HG03196 (cell line): ENCODE measurements at regions not wholly inside any gene's neighbourhood (a gene's known extent, or its start where the extent isn't known, plus 50 kb on each side); places are given as distances from the start of the nearest gene placed in this dataset.
"Not testable (repeated sequence)": the region's sequence is repeated elsewhere in the genome, so short reads cannot be mapped to it uniquely, and the experiment has no call there.

ENCODE experiments used
- ATAC-seq: cut with Tn5 transposase; IDR thresholded peaks from one replicate; pipeline ENCODE4 v1.9.1; 2021; ENCODE audit not compliant: unreplicated experiment

DNA sequence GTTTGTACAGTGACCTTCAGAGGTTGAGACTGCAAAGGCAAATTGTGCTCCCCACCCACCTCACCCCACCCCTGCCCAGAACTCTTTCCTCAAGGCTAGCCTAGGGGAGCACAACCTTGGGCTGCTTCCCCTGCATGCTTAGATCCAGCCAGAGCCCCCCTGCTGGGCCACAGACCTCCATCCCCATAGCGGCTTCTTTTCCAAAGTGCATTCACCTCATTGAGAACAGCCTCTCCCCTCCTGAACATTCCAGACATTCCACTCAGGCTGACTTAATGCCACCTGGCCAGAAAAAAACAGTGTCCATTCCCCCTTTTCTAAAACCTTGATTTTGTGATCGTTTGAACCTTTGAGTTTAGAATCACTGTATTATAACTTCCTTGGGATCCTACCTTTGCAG lies 124.4 kb upstream of the TOPAZ1 start:
- ATAC-seq, result no peak

DNA sequence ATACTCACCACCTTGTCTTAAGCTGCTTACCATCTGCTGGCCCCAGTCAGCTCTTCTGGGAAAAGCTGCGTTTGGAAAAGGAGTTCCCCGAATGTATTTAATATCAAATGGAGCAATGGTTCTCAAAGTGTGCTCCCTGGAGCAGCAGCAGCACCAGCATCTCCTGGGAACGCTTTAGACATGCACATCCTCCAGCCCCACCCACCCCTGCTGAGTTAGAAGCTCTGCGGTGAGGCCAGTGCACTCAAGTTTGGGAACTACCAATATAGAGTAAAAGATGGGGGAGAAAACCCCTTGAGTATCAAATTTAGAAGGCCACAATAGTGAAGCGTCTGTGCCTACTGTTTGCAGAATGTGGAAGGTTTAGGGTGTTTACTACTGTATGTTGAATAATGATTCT lies 124.0 kb upstream of the TOPAZ1 start:
- no peak for ATAC-seq

DNA sequence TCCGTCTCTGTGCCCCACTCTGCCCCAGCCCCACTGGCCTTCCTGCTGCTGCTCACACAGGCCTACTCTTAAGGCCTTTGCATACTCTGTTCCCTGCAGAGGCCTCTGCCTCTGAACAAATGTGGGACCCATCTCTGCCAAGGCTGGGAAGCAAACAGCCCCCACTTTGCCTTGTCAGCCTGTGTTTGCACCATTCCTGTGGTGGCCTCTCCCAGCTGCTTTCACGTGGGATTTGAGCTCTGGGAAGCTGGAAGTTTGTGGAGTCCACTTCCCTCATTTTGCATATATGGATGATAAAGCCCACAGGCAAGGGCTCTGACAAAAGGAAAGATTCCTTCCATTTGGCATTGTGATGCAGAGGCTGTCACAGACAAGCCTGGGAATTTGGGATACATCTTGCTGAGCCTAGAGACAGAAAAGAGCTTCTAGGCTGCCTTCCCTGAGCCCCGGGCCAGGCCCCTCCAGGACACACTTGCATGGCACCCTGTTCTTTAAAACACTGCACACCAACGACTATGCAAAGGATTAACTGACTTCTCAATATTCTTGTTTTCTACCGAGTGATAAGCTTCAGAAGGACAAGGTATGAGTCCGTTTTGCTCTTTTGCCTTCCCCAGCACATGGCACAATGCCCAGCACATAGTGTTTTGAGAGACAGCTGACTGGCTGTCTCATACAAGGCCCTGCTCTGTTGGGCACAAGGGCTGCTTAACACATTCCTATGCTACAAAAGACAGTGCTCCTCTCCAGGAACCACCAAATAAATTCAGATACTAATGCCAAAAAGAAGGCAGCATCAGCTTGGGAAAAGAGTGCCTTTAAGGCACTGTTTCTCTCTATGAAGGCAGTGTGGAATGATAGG lies 120.7 kb upstream of the TOPAZ1 start:
- no peak for ATAC-seq

DNA sequence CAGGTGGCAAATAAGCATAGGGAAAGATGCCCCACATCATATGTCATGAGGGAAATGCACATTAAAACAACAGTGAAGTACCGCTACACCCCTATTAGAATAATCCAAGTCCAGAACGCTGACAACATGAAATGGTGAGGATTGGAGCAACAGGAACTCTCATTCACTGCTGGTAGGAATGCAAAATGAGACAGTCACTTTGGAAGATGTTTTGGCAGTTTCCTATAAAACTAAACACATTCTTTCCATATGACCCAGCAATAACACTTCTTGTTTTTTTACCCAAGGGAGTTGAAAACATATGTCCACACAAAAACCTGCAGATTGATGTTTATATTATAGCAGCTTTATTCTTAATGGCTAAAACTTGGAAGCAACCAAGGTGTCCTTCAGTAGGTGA lies 116.4 kb upstream of the TOPAZ1 start:
- ATAC-seq, result no peak

DNA sequence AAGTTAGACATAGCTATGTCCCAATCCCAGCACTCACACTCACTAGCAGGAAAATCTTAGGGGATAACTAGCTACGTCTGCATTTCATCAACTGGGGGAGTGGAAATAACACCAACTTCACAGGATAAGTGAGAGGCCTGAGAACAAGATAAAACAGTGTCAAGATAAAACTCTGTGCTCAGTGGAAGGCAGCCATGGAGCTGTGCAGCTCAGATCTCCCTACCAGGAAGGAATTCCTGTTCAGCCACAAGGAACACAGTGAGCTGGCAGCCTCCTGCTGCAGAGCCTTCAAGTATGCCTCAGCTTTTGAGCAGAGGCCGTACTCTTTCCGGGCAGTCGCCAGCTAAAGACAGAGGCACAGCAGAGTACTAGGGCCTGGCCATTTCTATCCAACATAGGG lies 115.8 kb upstream of the TOPAZ1 start:
- no peak for ATAC-seq

DNA sequence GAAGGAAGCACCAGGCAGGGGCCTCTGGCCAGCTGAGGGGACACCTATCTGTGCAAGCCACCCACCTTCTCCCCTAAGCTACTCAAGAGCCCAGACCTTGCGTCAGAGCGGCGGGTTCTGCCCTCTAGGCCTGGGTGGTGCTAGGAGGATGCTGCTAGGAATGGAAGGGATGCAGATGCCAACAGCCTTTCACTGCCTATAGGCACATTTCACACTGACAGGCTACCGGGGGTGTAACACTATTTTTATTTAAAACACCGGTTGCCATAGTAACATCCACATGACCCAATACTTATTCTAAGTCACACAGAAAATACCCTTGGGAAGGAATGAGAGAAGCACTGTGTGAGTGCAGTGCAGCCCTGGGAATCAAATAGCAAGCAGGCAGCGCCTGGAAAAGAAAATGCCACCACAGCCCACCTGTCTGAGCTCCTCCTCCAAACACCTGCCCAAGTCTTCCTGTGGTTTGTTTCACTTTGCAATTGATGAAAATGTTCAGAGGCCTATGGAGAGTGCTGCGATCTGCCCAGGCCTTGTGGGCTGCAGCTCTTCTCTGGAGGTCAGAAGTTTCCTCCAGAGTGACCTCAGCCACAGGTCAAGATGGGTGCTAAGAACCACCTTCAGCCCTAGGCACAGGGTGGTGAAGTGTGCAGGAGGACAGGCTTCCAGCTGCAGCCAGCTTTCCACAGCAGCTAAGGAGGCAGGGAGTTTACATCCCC lies 113.5 kb upstream of the TOPAZ1 start:
- ATAC-seq, result no peak

DNA sequence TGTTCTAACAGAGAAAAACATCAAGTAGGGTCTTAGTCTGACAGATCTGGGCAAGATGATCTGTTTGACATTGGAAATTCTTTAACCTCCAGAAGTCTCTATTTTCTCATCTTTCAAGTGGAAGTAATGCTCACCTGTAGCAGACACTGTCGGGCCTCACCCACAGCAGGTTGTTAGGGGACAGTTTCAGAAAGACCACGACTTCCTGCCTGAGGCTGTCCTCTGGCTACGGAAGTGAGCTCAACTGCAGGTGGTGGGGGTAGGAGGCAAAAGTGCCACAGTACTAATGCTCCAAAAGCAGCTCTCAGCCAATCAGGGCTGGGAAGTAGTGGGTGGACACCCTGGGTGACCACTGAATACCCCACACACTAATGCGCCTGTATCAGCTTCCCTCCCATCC lies 111.4 kb upstream of the TOPAZ1 start:
- ATAC-seq, result no peak

DNA sequence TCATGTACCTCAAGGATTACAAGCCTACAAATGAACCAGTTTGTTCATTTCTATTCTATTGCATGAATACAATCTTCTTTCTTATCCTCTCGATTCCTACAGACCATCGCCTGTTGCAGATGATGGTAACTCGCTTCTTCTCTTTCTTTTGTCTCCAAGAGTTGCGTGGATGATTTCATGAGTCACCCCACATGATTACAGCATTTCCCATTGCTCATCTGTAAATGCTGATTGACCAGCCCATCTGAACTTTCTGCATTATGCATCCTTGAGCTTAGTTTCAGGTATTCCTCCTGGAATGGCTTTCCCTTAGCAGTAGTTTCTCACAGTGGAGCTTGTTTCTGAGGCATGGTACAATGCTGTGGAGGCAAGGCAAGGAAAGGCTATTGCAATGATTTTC lies 109.6 kb upstream of the TOPAZ1 start:
- ATAC-seq, result no peak

DNA sequence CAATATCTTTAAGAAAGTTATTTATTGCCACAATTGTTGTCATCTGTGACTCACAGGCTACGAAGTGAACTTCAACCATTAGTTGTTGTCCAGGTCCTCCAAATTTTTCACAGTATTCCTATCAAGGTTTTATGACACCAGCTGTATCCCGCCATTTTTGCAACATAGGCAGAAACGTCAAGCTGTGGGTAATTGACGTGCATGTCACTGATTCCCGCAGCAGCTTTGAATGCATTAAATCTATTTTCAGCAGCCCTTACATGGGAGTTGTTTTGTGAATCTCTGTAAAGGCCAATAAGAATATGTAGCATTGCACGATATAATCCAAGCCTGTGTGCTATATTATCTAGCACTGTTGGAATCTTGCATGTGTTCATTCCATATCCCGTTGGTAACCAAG lies 109.1 kb upstream of the TOPAZ1 start:
- no peak for ATAC-seq

DNA sequence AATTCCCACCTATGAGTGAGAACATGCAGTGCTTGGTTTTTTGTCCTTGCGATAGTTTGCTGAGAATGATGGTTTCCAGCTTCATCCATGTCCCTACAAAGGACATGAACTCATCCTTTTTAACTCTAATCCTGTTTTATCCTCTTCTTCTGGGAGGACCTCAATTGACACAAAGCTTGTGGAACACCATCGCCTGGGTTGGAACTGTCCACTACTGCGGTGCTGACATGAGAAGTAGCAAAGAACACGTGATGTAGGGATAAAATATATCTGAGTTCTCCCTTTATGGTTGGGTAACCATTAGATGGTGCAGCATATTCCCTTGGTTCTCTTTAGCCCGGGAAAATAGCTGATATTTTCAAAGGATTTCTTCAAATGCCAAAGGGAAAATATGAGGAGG lies 105.3 kb upstream of the TOPAZ1 start:
- no peak for ATAC-seq

DNA sequence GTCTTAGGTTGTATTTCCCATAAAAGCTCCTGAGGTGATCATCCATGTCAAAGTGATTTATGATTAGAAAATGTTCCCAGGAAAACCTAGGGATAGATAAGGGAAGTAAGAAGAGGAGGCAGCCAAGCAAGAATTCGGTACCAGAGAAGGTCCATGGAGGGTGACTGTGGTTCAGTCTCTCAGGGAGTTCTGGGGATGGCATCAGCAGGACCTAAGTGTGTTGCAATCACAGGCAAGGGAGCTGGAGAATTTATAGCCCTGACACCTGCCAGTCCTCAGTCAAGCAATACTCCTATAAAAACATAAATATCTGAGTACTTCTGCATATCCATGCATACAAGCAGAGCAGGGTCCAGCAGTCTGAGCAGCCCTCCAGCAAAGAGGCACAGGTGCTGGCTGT lies 95.6 kb upstream of the TOPAZ1 start:
- ATAC-seq, result no peak

DNA sequence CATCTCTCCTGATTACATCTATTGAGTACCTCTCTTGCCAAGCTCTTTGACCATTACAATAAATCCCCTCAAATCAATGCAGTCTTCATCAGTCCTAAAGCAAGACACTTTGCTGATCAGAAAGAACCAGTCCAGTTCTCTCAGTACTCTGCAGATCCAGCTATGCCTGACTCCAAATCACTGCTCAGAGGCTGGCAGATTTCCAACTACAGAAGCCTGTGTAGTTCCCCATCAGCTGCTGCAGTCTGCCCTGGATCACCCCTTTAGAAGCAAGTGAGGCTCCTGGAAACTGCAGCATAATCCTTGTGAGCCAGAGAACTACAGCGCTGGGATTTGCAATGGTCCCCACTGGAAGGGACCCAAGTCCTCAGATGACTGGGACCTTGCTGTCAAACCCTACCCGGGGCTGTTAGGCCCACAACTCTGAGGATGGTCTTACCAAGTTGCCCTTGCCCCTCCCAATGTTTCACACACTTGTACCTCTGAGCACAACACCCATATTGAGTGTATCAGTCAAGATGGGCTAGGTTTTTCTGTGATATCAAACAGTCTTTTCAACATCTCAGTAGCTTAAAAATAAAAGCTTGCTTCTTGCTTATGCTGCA lies 81.9 kb upstream of the TOPAZ1 start:
- ATAC-seq, result no peak

DNA sequence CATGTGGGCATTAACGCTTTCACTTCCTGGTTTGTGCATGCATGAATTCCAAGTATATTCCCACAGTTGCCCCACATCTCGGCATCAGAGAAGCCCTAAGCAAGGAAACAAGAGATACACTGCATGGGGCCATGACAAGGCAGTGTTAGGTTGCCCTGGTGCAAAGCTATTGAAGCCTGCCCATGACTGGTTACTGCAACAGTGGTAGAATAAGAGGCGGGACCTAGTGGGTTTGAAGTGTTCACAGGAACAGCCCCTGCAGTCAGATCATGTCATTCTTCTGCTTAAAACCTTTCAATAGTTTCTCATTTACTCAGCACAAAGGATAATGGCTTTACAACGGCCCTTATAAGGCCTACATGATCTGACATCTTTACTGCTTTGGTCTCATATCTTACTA lies 80.9 kb upstream of the TOPAZ1 start:
- ATAC-seq, result no peak

DNA sequence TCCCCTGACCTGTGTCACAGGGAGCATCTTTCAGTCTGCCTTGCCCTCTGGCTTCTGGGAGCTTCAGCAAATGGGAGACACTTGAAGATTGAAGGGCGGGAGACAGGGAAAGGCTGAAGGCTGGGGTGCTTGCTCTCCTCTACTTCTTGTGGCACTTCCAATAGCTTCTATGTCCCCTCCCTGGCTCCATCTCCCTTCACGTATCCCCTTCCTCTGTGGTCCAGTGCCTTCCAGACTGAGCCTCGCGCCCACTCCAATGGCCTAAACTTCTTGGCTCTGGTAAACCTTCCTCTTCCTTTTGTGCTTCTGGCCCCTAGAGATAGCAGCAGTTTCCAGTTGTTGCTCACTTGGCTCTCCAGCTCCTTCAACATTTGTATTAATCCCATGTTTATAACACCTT lies 69.8 kb upstream of the TOPAZ1 start:
- no peak for ATAC-seq

DNA sequence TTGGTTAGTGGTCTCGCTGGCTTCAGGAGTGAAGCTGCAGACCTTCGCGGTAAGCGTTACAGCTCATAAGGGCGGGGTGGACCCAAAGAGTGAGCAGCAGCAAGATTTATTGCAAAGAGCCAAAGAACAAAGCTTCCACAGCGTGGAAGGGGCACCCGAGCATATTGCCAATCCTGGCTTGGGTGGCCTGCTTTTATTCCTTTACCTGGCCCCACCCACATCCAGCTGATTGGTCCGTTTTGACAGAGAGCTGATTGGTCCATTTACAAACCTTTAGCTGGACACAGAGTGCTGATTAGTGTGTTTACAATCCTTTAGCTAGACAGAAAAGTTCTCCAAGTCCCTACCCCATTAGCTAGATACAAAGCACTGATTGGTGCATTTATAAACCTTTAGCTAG lies 69.0 kb upstream of the TOPAZ1 start:
- not testable (repeated sequence) for ATAC-seq

DNA sequence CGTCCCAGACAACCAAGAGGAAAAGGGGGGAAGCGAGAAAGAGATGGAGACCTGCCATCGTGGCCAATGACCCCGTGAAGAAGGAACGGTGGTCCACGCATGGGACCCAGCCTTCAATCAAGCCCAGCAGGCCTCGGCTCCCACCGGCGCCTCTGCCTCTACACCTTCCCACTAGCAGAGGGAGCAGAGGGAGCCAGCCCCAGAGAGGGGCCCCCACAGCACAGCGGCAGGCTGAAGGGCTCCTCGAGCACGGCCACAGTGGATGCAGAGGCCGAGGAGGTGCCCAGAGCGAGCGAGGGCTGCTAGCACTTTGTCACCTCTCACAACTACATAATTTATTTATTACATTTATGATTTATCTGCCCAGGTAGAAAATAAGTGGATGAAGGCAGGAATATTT lies 68.4 kb upstream of the TOPAZ1 start:
- no peak for ATAC-seq

DNA sequence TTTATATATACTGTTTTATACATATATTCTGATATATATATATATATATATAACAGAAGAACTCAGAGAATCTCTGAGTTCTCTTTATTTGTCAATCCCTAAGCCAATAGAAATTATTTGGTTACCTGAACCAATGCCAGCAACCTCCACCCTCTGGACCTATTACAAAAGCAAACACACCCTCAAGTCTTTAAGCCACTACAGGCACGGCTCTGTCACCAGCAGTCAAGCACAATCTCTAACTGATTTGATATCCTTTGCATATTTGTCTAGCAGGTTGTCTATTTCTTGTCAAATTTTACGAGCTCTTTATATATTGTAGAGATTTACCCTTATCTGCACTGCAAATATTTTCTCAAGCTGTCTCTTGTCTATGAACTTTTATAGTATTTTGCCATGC lies 66.6 kb upstream of the TOPAZ1 start:
- no peak for ATAC-seq

DNA sequence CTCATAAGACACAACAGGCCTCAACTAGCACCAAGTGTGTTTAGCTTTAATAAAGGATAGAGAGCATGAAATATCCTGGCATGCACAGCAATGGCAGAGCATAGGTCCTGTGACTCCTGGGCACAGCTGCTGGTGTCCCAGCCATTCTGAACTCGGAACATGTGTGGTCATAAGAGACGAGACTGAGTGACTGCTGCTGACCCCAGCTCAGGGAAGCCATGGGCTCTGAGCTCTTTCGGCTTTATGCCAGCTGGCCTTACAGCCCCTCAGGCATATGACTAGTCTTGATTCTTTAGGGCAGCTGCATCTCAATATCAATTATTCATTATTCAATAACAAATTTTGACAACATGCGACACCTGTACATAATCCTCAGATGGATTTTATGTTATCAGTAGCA lies 62.4 kb upstream of the TOPAZ1 start:
- ATAC-seq, result no peak

DNA sequence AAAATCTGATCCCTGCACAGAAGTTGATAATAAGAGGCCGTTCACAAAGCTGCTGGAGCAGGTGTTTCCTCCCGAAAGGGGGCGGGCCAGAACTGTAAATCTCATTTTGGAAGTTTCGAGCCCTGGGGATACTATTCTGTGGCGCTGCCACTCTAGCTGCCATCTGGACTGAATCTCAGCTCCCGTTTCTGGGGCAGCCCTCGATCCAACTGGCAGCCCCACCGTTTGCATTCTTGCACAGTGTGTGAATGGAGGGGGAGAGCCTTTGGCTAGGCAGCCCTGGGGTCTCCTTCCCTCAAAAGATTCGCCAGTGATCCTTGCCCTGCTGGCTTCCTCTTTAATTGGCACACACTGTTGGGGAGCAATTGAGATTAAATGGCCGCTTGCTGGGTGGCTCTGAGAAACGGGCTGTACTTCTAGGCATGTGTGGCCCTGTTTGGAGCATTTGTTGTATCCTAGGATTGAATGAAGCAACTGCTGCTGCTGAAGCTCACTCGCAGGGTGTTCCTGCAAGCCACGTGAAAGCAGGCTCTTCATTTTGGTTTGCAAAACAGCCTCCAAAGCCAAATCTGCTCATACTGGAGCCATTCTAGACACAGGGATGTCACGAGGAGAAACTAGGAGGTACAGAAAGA lies 57.2 kb upstream of the TOPAZ1 start:
- ATAC-seq, result no peak

DNA sequence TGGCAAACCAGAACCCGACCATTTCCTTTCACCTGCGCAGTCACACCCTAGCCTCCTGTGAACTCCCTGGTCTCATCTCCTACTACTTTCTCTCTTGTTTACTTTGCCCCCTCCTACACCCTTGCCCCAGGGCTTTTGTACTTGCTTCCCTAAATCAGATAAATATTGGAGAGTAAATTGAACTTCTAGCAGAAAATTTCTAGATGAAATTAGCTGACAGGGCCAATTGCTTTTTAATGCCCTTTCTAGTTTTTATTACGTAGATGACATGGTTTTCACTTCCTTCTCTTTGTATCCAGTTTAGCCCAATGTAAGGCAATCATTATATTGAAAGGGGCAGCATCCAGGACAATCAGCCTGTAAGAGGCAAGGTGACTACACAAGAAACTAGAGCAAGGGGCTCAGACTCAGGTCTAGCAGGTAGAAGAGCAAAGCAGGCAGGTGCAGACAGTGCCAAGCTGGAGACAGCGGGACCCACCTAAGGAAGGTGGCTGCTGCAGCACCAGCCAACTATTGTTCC lies 56.2 kb upstream of the TOPAZ1 start:
- ATAC-seq, result no peak

DNA sequence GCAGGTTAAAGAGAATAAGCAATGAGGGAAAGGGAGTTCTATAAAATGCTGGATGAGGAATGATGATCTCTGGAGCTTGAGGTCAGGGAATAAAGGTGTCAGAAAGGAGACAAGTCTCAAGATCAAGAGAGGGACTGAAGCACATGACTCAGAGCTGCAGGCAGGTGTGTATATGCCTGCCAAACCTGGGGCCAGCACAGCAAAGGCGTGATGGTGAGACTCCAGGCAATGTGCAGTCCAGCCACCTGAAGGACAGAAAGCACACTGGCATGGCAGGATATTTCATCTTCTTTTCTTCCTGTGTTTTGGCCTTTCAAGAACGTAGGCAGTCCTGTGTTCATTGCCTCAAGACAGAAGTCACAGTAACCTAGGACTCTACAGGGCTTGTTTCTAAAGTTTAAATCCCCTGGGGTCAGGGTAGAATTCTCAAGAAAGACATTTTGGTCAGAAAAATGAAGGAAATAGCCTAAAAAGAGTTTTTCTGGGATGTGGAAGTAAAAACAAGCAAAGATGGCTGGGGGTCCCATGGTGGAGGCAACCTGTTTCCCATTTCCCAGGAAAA lies 55.5 kb upstream of the TOPAZ1 start:
- ATAC-seq, result no peak
